ENCODE measurements at regions not wholly inside any gene's neighbourhood (a gene's known extent, or its start where the extent isn't known, plus 50 kb on each side); places are given as distances from the start of the nearest gene placed in this dataset.

DNA sequence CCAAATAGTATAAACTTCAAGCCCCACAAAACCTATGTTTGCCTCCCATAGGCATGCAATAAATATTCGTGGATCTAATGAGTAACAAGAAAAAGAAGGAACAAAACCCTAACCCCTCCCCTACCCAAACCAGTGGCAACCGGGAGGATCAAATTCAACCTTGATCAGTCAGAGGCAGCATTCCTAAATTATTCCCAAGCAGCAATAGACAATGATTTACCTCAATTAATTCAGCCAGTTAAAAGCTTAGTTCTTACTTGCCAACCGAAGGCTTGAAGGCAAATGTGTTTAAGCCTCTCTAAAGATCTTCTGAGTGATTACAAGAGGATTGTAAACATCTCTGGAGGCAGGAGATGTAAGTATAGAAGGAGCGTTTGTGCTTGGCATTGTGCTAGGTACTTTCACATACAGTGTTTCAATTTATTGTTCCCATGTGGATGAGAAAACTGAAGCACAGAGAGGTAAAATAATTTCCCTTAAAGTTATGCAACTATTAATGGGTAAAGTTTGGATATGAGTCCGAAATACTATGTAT, 197.7 kb downstream of the MTX2 start:
- DNase-seq (ENCODE audit: low spot score in 2 of 2), result no peak
- FAIRE-seq, result no peak

GRCh38 chr2:176467595-176467994, 198.4 kb downstream of the MTX2 start:
- no peak for FAIRE-seq
- DNase-seq (ENCODE audit: low spot score in 2 of 2), result no peak

DNA sequence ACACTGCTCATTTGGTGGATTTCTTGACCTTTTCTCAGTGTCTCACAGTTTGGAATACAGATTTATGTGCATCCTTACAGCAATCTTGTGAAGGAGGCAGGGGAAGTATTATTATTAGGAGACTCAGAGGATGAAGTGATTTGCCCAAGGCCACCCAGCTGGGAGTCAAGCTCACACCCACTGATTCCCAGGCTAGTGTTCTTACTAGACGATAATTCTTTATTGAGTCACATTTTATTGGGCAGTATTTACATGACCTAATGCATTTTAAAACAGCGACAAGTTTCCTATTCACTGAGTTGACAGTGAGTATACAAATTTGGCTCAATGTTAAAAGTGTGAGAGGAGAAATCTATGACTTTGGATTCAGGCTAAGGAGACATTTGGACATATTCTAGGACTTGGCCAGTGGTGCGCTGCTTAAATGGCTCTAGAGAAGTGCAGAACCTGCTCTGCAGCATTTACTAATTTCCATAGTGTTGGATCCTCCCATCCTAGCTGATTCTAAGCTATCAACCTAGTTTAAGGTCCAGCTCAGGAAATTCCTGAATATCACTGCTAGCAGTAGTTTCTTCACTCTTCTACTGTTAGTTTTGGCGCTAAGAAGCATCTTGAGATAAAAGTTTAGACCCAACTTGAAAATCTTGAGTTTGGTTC, 199.3 kb downstream of the MTX2 start:
- DNase-seq (ENCODE audit: low spot score in 2 of 2), result no peak
- no peak for FAIRE-seq

GRCh38 chr2:176470713-176471112, 201.5 kb downstream of the MTX2 start:
- DNase-seq (ENCODE audit: low spot score in 2 of 2), result no peak
- FAIRE-seq, result no peak

DNA sequence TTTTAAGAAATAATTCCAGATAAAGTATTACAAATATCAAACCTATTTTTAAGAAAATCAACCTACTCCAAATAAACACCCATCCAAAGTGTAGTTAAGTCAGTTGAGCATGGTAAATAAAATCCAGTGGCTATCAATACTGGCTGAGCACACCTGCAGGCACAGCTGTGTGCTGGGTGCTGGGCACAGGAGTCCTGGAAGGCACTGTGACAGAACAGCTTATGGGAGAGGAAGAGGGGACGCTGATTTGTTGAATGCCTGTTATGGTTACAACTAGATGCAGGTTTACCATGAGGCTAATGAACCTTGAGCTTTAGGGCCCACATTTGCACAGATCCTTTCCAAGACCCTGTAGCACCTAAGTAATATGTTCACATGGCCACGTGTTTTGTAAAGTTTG, 202.7 kb downstream of the MTX2 start:
- no peak for FAIRE-seq

GRCh38 chr2:176473177-176473576, 203.9 kb downstream of the MTX2 start:
- FAIRE-seq (no peak), DNase-seq (ENCODE audit: low spot score in 2 of 2) (no peak)

More for the DNA sequence above, 202.7 kb downstream of the MTX2 start:
- no peak for DNase-seq (ENCODE audit: low spot score in 2 of 2)

GRCh38 chr2:176473851-176474250, 204.6 kb downstream of the MTX2 start:
- FAIRE-seq, result no peak
- DNase-seq (ENCODE audit: low spot score in 2 of 2), result no peak

DNA sequence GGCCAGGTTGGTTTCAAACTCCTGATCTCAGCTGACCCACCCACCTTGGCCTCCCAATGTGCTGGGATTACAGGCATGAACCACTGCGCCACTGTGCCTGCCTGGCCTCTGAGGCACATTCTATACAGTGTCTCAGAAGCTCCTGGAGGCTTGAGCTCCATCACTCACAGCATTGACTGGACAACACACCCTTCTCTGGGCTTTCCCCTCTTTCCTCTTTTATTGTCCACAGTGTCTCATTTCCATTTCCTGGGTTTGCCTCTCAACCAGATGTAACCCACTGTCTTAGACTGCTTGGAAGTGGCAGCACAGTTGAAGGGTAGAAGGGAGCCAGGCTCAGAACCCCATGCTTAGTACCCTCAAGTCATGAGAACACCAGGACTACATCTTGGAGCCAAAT, 208.1 kb downstream of the MTX2 start:
- FAIRE-seq, result no peak

DNA sequence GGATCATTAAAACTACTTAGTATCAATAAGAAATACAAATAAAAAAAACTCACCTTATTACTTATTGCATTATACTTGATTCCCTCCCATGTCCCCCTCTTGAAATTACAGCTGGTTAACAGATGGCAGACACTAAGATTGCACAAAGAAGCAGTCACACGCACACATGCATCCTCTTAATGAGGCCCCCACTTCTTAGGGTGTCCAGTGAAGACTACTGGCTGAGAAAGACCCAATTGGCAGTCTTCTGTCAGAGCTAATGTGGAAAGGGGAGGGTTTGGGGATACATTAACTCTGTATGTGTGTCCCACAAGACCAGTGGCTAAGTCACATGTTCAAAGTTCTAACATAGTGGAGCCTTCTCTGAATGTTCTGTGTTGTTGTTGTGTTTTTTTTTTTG, 210.7 kb downstream of the MTX2 start:
- FAIRE-seq (no peak), DNase-seq (ENCODE audit: low spot score in 2 of 2) (no peak)

More for the DNA sequence above, 208.1 kb downstream of the MTX2 start:
- DNase-seq (ENCODE audit: low spot score in 2 of 2), result no peak

- no peak for FAIRE-seq
- DNase-seq (ENCODE audit: low spot score in 2 of 2), result no peak
Observed at GRCh38 chr2:176482107-176482506, 212.9 kb downstream of the MTX2 start.

GRCh38 chr2:176483476-176483875, 214.2 kb downstream of the MTX2 start:
- DNase-seq (ENCODE audit: low spot score in 2 of 2) (no peak), FAIRE-seq (no peak)

- no peak for DNase-seq (ENCODE audit: low spot score in 2 of 2)
- FAIRE-seq, result no peak
Observed at GRCh38 chr2:176483901-176484568, 214.8 kb downstream of the MTX2 start.

DNA sequence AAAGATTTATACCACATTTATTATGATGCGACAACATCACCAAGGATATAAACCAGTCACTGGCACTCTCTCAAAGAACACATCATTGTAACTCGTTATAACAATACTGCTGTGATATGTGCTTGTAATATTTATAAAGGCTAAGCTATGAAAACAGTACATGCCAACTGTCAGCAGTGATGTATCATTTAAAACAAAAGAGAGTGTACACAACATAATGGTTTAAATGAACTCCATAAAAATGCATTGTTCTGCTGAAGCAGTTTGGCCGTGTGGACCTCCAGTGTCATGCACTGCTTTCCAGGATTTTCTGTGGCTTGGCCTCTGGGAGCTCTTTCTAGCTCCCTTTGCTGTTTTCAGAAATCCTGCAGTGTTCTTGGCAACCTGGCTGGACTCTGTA, 215.6 kb downstream of the MTX2 start:
- no peak for FAIRE-seq
- DNase-seq (ENCODE audit: low spot score in 2 of 2), result no peak

GRCh38 chr2:176488431-176488830, 219.2 kb downstream of the MTX2 start:
- DNase-seq (ENCODE audit: low spot score in 2 of 2) (no peak), FAIRE-seq (no peak)

DNA sequence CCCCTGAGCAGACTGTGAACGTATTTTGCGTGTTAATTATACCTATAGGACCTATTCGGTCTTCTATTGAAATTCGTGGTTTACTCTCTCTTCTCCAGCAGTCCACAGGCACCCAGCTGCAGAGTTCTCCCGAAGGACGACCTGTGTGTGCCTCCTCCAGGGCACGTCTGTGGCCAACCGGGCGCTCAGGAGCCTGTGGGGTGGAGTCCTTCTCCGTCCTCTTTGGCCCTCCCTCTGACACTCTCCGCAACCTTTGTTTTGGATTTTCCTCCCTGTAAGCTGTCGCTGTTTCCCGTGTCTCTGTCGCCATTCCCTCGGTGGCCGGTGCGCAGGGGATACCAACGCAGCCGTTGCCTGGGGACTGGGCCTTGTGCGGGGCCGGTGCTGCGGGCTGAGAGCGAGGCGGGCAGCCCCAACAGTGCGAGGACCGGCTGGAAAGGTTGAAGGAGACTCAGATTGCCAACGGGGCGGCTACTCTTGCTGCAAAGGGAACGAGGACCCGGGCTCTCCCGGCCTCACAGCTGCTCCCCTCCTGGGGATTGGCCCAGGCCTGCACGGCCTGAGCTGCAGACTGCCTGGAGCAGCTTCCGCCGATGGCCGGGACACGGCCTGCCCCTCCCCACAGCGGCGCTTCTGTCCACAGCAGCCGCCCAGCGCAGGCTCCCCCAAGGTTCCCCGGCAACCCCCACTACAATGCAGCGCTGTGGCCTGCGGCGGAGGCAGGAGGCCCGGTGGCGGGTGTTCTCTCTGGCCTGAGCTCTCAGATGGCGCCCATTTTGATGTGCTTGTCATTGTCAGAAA, 221.0 kb downstream of the MTX2 start:
- no peak for FAIRE-seq
- no peak for DNase-seq (ENCODE audit: low spot score in 2 of 2)

DNA sequence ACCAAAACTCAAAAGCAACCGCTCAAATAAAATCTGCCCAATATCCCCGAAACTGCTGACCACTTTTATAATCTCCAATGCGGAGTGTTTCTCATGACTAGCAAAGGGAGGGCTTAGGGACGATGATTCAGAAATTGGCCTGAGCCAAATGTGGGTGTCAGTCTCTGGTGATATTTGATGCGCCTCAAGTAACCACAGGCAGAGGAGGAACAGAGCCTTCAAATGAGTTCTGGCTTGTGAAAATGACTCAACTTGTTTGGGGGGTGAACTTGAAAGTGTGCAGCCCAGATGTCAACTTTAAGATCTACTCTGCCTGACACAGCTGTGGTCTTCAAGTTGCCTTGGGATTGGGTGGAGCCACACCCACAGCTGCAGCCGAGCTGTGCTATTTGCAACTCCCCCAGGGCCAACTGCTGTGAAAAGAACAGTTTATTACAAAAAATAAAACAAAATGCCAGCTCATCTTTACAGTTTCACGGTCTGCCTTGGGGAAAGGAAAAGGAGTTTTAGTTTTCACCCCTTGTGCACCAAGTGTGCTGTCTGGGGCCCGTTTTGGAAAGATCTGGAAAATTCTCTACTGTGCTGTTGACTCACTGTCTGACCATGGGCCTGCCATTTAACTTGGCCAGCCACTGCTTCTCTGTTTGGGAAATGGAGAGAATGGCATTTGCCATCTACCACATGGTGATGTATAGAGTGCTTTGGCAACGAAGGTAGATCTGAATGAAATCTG, 222.1 kb downstream of the MTX2 start:
- no peak for FAIRE-seq
- DNase-seq (ENCODE audit: low spot score in 2 of 2), result peak in 1 of 2 donors; percentile 34

DNA sequence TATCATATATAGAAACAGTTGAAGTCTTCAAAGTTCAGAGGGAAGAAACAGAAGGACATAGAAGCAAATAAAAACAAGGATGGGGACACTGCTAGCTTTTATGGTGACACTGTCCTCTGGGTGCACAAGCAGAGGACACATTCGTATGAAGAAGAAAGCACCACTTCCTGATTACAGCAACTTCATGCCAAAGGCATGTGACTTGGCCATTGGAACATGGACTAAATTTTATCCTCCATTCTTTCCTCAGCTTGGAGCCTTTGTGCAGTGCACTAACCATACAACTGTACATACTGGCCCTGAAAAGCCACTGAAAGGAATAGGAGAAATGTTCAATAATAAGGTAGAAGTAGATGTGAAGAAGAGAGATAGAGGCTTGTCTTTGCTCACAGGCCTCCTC, 223.3 kb downstream of the MTX2 start:
- no peak for DNase-seq (ENCODE audit: low spot score in 2 of 2)
- no peak for FAIRE-seq

GRCh38 chr2:176493226-176493825, 224.1 kb downstream of the MTX2 start:
- DNase-seq (ENCODE audit: low spot score in 2 of 2) (no peak), FAIRE-seq (no peak)

- DNase-seq (ENCODE audit: low spot score in 2 of 2) (no peak), FAIRE-seq (no peak)
Observed at GRCh38 chr2:176493909-176494308, 224.7 kb downstream of the MTX2 start.

DNA sequence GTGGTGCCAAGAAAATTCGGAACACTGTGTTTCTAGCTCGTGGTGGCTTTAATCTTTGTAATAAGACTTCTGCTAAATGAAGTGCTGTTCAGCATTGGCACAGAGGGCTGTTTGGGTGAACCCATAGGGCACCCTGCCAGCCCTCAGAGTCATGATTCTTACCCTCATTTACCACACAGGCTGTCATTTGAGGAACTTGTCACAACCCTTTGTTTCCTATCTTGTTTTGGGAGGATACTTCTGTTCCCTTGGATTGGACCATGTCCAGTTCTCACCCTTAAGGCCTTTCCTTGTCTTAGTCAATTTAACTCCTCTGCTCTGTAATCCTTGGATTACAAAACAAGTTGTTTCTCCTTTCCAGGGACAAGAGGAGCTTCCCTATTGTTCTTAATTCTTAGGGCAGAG, 225.7 kb downstream of the MTX2 start:
- DNase-seq (ENCODE audit: low spot score in 2 of 2) (no peak), FAIRE-seq (no peak)
